ENCODE measurements at regions not wholly inside any gene's neighbourhood (a gene's known extent, or its start where the extent isn't known, plus 50 kb on each side); places are given as distances from the start of the nearest gene placed in this dataset.
"Not testable (repeated sequence)": the region's sequence is repeated elsewhere in the genome, so short reads cannot be mapped to it uniquely, and the experiment has no call there.

DNA sequence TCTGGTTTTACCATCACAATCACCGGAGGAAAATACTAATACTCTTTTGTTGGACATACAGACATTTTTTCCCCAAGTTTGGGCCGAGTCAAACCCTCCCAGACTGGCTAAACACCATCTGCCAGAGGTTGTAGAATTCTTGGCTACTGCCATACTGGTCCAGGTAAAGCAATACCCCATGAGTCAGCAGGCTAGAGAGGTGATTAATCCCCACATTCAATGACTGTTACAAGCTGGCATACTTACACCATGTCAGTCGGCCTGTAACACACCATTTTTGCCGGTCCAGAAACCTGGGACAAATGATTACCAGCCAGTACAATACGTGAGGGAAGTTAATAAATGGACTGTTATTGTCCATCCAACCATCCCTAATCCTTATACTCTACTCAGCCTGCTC is 923.9 kb upstream of the AMELY start:
- Histone ChIP-seq H3K9me3 (no peaks in the 10 kb centered on the region), H3K36me3 (ENCODE audit: low read depth, missing control alignments) (no peaks in the 10 kb centered on the region), H3K27me3 (no peaks in the 10 kb centered on the region), H3K4me1 (no peaks in the 10 kb centered on the region), H3K27ac (no peak overlapping the region), H3K4me3 (no peak overlapping the region)
- no peak for DNase-seq
- 86 to 94% methylated on average over 3 to 5 of the region's 5 CpGs for WGBS, 2 donors
- no peak for TF ChIP-seq POLR2A (IDR thresholded peaks at IDR 0.05)
- TF ChIP-seq, protein P1, sequence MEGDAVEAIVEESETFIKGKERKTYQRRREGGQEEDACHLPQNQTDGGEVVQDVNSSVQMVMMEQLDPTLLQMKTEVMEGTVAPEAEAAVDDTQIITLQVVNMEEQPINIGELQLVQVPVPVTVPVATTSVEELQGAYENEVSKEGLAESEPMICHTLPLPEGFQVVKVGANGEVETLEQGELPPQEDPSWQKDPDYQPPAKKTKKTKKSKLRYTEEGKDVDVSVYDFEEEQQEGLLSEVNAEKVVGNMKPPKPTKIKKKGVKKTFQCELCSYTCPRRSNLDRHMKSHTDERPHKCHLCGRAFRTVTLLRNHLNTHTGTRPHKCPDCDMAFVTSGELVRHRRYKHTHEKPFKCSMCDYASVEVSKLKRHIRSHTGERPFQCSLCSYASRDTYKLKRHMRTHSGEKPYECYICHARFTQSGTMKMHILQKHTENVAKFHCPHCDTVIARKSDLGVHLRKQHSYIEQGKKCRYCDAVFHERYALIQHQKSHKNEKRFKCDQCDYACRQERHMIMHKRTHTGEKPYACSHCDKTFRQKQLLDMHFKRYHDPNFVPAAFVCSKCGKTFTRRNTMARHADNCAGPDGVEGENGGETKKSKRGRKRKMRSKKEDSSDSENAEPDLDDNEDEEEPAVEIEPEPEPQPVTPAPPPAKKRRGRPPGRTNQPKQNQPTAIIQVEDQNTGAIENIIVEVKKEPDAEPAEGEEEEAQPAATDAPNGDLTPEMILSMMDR (IDR thresholded peaks at IDR 0.05) = no peak
- intact Hi-C loops (cut with DNase I; ENCODE audit: low total_unique reads) = no loop called here

DNA sequence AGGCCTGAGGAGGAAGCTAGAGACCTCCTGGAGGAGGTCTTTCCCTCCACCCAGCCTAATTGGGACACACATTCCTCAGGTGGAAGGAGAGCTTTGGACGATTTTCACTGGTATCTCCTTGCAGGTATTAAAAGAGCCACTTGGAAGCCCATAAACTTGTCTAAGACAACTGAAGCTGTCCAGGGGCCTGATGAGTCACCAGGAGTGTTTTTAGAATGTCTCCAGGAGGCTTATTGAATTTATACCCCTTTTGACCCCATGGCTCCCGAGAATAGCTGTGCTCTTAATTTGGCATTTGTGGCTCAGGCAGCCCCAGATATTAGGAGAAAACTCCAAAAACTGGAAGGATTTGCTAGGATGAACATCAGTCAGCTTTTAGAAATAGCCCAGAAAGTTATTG is 922.7 kb upstream of the AMELY start:
- no peak overlapping the region for H3K27ac ChIP-seq
- H3K36me3 ChIP-seq (ENCODE audit: low read depth, missing control alignments) = no peaks in the 10 kb centered on the region
- no peaks in the 10 kb centered on the region for H3K27me3 ChIP-seq
- no peaks in the 10 kb centered on the region for H3K4me1 ChIP-seq
- WGBS, 2 donors = 0 to 59% methylated on average over 1 to 2 of the region's 2 CpGs
- no peak for TF ChIP-seq POLR2A (IDR thresholded peaks at IDR 0.05)
- TF ChIP-seq, protein P1 (IDR thresholded peaks at IDR 0.05) = no peak
- intact Hi-C loops (cut with DNase I; ENCODE audit: low total_unique reads) = no loop called here
- no peak overlapping the region for H3K4me3 ChIP-seq
- H3K9me3 ChIP-seq = no peaks in the 10 kb centered on the region
- no peak for DNase-seq

DNA sequence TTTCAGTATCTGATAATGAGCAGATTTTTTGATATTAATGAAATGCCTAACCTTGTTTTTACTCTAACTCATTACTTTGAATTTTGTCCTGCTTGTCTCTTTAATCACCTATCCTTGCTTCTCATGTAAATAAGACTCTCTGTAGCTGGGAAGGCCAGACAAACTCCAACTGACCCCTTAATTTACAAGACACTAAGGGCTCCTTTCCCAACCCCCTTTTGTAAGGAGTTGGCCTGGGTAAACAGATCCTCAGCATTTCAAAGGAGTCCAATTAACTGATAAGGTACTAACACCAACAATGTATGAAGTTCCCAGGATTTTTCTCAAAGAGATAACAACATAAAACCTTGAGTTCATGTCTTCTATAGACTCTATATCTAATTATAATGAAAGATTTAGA is 919.3 kb upstream of the AMELY start:
- H3K9me3 ChIP-seq; H3K27me3 ChIP-seq; H3K27ac ChIP-seq; H3K4me3 ChIP-seq; intact Hi-C loops (cut with DNase I; ENCODE audit: low total_unique reads); H3K4me1 ChIP-seq; DNase-seq; H3K36me3 ChIP-seq (ENCODE audit: low read depth, missing control alignments): not testable (repeated sequence)

DNA sequence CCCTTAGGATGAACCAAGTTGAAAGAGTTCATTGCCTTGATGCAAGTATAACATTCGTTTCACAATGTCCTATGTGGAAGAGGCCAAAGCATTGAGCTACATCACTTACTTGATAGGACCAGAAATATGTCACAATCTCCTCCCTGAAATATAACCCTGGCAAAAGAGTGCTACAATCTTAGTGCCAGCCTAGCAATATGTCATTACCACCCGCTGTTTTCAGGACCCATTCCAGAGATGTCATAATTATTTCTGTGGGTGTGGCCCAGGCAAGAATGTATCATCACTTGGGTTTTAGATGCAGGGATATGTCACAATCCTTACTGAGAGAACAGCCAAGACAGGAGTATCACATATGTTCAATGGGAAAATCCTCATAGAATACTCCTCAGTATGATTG is 915.0 kb upstream of the AMELY start:
- no peak for DNase-seq
- 83 to 93% methylated on average over 1 to 2 of the region's 2 CpGs for WGBS, 2 donors
- intact Hi-C loops (cut with DNase I; ENCODE audit: low total_unique reads) = no loop called here
- no peaks in the 10 kb centered on the region for H3K9me3 ChIP-seq
- no peaks in the 10 kb centered on the region for H3K36me3 ChIP-seq (ENCODE audit: low read depth, missing control alignments)
- H3K27ac ChIP-seq = no peak overlapping the region
- no peaks in the 10 kb centered on the region for H3K4me1 ChIP-seq
- H3K27me3 ChIP-seq = no peaks in the 10 kb centered on the region
- TF ChIP-seq, protein P1 (IDR thresholded peaks at IDR 0.05) = no peak
- TF ChIP-seq POLR2A (IDR thresholded peaks at IDR 0.05) = no peak
- no peak overlapping the region for H3K4me3 ChIP-seq

DNA sequence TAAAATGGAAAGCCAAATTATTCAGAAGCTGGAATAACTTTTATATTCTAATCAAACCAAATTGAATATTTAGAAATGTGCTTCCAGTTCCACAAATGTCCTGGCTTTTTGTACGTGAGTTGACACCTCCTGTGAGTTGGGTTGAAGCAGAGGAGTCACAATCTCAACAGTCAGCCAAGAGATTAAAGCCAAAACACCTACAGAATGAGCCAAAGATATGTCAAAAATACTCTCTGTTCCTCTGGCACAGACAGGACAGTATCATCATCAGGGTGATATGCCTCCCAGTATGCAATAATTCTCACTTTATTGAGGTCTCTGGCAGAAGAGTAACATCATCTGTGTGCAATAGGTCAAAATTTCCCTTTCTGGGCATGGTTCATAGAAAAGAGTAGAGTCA is 914.3 kb upstream of the AMELY start:
- 72 to 100% methylated on average over 1 of the region's 1 CpG for WGBS, 2 donors

More for the DNA sequence above, 914.3 kb upstream of the AMELY start:
- DNase-seq = no peak
- no peak overlapping the region for H3K27ac ChIP-seq
- intact Hi-C loops (cut with DNase I; ENCODE audit: low total_unique reads) = no loop called here
- H3K9me3 ChIP-seq = no peaks in the 10 kb centered on the region
- H3K36me3 ChIP-seq (ENCODE audit: low read depth, missing control alignments) = no peaks in the 10 kb centered on the region
- no peaks in the 10 kb centered on the region for H3K4me1 ChIP-seq
- H3K4me3 ChIP-seq = no peak overlapping the region
- no peaks in the 10 kb centered on the region for H3K27me3 ChIP-seq
- TF ChIP-seq, protein P1 (IDR thresholded peaks at IDR 0.05) = no peak
- no peak for TF ChIP-seq POLR2A (IDR thresholded peaks at IDR 0.05)
